ENCODE measurements at regions not wholly inside any gene's neighbourhood (a gene's known extent, or its start where the extent isn't known, plus 50 kb on each side); places are given as distances from the start of the nearest gene placed in this dataset.

GRCh38 chr12:58189030-58189429 lies 247.7 kb downstream of the ATP23 start:
- no peak overlapping the region for H3K4me3 ChIP-seq
- no peaks in the 10 kb centered on the region for H3K27me3 ChIP-seq (ENCODE audit: low read depth)
- ATAC-seq (no peak), DNase-seq (no peak)
- no peak overlapping the region for H3K27ac ChIP-seq
- no peaks in the 10 kb centered on the region for H3K36me3 ChIP-seq
- H3K9me3 ChIP-seq: peaks cover 7% of the 10 kb centered on the region
- intact Hi-C loops (cut with DNase I): no loop called here
- no peak for TF ChIP-seq CTCF (IDR thresholded peaks at IDR 0.05)
- no peaks in the 10 kb centered on the region for H3K4me1 ChIP-seq

- intact Hi-C loops (cut with DNase I): no loop called here
- Histone ChIP-seq H3K4me3 (no peak overlapping the region), H3K27ac (no peak overlapping the region), H3K4me1 (no peaks in the 10 kb centered on the region), H3K27me3 (ENCODE audit: low read depth) (no peaks in the 10 kb centered on the region), H3K9me3 (peaks cover 7% of the 10 kb centered on the region), H3K36me3 (no peaks in the 10 kb centered on the region)
- DNase-seq: no peak
- TF ChIP-seq CTCF (IDR thresholded peaks at IDR 0.05): no peak
- no peak for ATAC-seq
Measured at GRCh38 chr12:58189893-58190292, 248.5 kb downstream of the ATP23 start.

GRCh38 chr12:58190618-58191017 lies 249.3 kb downstream of the ATP23 start:
- H3K36me3 ChIP-seq: no peaks in the 10 kb centered on the region
- no peak for DNase-seq
- no peak for ATAC-seq
- no peaks in the 10 kb centered on the region for H3K27me3 ChIP-seq (ENCODE audit: low read depth)
- H3K9me3 ChIP-seq: peaks cover 7% of the 10 kb centered on the region
- no peak overlapping the region for H3K27ac ChIP-seq
- H3K4me1 ChIP-seq: no peaks in the 10 kb centered on the region
- no peak for TF ChIP-seq CTCF (IDR thresholded peaks at IDR 0.05)
- intact Hi-C loops (cut with DNase I): no loop called here
- H3K4me3 ChIP-seq: no peak overlapping the region

GRCh38 chr12:58196971-58197370 lies 255.6 kb downstream of the ATP23 start:
- no peak for ATAC-seq
- Histone ChIP-seq H3K9me3 (no peaks in the 10 kb centered on the region), H3K27me3 (ENCODE audit: low read depth) (no peaks in the 10 kb centered on the region), H3K4me1 (no peaks in the 10 kb centered on the region), H3K4me3 (no peak overlapping the region), H3K36me3 (no peaks in the 10 kb centered on the region), H3K27ac (no peak overlapping the region)
- intact Hi-C loops (cut with DNase I): no loop called here
- TF ChIP-seq CTCF (IDR thresholded peaks at IDR 0.05): no peak
- DNase-seq: no peak

GRCh38 chr12:58202933-58203718 lies 261.8 kb downstream of the ATP23 start:
- Histone ChIP-seq H3K4me1 (no peaks in the 10 kb centered on the region), H3K9me3 (no peaks in the 10 kb centered on the region), H3K27me3 (ENCODE audit: low read depth) (no peaks in the 10 kb centered on the region), H3K36me3 (no peaks in the 10 kb centered on the region), H3K4me3 (no peak overlapping the region), H3K27ac (no peak overlapping the region)
- TF ChIP-seq CTCF (IDR thresholded peaks at IDR 0.05): no peak
- ATAC-seq (no peak), DNase-seq (no peak)
- intact Hi-C loops (cut with DNase I): no loop called here
